HepG2 (cell line): ENCODE measurements at regions not wholly inside any gene's neighbourhood (a gene's known extent, or its start where the extent isn't known, plus 50 kb on each side); places are given as distances from the start of the nearest gene placed in this dataset.

ENCODE experiments used
- NFYC ChIP-seq: IDR thresholded peaks from 2 replicates; pipeline ENCODE4 v1.6.1; 2016; ENCODE audit warnings: missing genetic modification reagents, missing compliant biosample characterization
- RXRA ChIP-seq: sonication (generic); formaldehyde crosslinking; IDR thresholded peaks from 2 replicates; pipeline ENCODE4 v1.5.1; 2020; ENCODE audit warnings: missing genetic modification reagents
- ZNF343 ChIP-seq: sonication (generic); formaldehyde crosslinking; IDR thresholded peaks from 2 replicates; pipeline ENCODE4 v1.4.0; 2020; ENCODE audit warnings: mild to moderate bottlenecking, missing genetic modification reagents
- ZNF556 ChIP-seq: sonication (generic); formaldehyde crosslinking; IDR thresholded peaks from 2 replicates; pipeline ENCODE4 v1.4.0; 2020; ENCODE audit warnings: mild to moderate bottlenecking, missing genetic modification reagents, borderline replicate concordance
- TF ChIP-seq, protein P1 (sequence below): sonication (generic); formaldehyde crosslinking; IDR thresholded peaks from 2 replicates; pipeline ENCODE4 v1.5.0; 2020; ENCODE audit warnings: mild to moderate bottlenecking, missing genetic modification reagents
- TF ChIP-seq, protein P2 (sequence below): sonication (generic); formaldehyde crosslinking; IDR thresholded peaks from 2 replicates; pipeline ENCODE4; 2020; ENCODE audit warnings: missing genetic modification reagents, mild to moderate bottlenecking, borderline replicate concordance
- TF ChIP-seq, protein P3 (sequence below): sonication (generic); formaldehyde crosslinking; conservative IDR thresholded peaks from 2 replicates; pipeline ENCODE4 v1.5.0; 2020; ENCODE audit warnings: missing genetic modification reagents
- TF ChIP-seq, protein P4 (sequence below): IDR thresholded peaks from 2 replicates; pipeline ENCODE4 v1.6.1; 2016; ENCODE audit warnings: control low read depth

DNA sequence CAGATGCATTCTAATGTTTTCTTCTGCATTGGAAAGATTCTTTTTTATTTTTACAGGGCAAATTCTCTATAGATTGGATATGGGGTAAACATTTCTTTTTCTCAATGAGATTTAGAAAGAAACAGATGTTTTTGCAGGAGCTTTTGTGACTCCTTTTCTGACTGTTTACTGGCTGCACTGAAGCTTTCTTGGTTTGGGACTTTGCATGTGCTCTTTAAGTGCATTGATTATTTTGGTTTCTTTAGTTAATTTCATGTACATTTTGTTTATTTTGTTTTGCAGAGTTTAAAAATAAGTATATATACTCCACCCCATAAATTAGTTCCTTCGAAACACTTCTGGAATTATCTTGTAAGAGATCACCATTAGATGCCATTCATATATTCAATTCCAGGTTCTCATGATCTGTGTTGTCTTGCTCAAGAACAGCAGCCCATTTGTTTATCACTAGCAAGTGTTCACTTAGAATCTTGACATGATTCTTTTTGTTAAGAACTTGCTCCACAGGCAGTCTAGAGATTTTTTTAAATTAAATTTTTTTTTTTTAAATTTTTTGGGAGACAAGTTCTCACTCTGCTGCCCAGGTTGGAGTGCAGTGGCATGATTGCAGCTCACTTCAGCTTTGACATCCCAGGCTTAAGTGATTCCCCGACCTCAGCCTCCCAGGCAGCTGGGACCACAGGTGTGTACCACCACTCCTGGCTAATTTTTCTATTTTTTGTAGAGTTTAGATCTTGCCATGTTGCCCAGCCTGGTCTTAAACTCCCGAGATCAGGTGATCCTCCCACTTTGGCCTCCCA lies 233.7 kb downstream of the MYCN start (continued):
- TF ChIP-seq, protein P1, sequence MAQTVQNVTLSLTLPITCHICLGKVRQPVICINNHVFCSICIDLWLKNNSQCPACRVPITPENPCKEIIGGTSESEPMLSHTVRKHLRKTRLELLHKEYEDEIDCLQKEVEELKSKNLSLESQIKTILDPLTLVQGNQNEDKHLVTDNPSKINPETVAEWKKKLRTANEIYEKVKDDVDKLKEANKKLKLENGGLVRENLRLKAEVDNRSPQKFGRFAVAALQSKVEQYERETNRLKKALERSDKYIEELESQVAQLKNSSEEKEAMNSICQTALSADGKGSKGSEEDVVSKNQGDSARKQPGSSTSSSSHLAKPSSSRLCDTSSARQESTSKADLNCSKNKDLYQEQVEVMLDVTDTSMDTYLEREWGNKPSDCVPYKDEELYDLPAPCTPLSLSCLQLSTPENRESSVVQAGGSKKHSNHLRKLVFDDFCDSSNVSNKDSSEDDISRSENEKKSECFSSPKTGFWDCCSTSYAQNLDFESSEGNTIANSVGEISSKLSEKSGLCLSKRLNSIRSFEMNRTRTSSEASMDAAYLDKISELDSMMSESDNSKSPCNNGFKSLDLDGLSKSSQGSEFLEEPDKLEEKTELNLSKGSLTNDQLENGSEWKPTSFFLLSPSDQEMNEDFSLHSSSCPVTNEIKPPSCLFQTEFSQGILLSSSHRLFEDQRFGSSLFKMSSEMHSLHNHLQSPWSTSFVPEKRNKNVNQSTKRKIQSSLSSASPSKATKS (CRISPR knock-in tag): no peak
- TF ChIP-seq, protein P2, sequence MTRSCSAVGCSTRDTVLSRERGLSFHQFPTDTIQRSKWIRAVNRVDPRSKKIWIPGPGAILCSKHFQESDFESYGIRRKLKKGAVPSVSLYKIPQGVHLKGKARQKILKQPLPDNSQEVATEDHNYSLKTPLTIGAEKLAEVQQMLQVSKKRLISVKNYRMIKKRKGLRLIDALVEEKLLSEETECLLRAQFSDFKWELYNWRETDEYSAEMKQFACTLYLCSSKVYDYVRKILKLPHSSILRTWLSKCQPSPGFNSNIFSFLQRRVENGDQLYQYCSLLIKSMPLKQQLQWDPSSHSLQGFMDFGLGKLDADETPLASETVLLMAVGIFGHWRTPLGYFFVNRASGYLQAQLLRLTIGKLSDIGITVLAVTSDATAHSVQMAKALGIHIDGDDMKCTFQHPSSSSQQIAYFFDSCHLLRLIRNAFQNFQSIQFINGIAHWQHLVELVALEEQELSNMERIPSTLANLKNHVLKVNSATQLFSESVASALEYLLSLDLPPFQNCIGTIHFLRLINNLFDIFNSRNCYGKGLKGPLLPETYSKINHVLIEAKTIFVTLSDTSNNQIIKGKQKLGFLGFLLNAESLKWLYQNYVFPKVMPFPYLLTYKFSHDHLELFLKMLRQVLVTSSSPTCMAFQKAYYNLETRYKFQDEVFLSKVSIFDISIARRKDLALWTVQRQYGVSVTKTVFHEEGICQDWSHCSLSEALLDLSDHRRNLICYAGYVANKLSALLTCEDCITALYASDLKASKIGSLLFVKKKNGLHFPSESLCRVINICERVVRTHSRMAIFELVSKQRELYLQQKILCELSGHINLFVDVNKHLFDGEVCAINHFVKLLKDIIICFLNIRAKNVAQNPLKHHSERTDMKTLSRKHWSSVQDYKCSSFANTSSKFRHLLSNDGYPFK: no peak
- TF ChIP-seq ZNF343 (CRISPR knock-in tag) (no peak), ZNF556 (CRISPR knock-in tag) (no peak), NFYC (CRISPR knock-in tag) (no peak), RXRA (CRISPR knock-in tag) (no peak)
- TF ChIP-seq, protein P3, sequence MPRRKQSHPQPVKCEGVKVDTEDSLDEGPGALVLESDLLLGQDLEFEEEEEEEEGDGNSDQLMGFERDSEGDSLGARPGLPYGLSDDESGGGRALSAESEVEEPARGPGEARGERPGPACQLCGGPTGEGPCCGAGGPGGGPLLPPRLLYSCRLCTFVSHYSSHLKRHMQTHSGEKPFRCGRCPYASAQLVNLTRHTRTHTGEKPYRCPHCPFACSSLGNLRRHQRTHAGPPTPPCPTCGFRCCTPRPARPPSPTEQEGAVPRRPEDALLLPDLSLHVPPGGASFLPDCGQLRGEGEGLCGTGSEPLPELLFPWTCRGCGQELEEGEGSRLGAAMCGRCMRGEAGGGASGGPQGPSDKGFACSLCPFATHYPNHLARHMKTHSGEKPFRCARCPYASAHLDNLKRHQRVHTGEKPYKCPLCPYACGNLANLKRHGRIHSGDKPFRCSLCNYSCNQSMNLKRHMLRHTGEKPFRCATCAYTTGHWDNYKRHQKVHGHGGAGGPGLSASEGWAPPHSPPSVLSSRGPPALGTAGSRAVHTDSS: no peak
- TF ChIP-seq, protein P4, sequence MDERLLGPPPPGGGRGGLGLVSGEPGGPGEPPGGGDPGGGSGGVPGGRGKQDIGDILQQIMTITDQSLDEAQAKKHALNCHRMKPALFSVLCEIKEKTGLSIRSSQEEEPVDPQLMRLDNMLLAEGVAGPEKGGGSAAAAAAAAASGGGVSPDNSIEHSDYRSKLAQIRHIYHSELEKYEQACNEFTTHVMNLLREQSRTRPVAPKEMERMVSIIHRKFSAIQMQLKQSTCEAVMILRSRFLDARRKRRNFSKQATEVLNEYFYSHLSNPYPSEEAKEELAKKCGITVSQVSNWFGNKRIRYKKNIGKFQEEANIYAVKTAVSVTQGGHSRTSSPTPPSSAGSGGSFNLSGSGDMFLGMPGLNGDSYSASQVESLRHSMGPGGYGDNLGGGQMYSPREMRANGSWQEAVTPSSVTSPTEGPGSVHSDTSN: no peak
